ENCODE measurements at regions not wholly inside any gene's neighbourhood (a gene's known extent, or its start where the extent isn't known, plus 50 kb on each side); places are given as distances from the start of the nearest gene placed in this dataset.

DNA sequence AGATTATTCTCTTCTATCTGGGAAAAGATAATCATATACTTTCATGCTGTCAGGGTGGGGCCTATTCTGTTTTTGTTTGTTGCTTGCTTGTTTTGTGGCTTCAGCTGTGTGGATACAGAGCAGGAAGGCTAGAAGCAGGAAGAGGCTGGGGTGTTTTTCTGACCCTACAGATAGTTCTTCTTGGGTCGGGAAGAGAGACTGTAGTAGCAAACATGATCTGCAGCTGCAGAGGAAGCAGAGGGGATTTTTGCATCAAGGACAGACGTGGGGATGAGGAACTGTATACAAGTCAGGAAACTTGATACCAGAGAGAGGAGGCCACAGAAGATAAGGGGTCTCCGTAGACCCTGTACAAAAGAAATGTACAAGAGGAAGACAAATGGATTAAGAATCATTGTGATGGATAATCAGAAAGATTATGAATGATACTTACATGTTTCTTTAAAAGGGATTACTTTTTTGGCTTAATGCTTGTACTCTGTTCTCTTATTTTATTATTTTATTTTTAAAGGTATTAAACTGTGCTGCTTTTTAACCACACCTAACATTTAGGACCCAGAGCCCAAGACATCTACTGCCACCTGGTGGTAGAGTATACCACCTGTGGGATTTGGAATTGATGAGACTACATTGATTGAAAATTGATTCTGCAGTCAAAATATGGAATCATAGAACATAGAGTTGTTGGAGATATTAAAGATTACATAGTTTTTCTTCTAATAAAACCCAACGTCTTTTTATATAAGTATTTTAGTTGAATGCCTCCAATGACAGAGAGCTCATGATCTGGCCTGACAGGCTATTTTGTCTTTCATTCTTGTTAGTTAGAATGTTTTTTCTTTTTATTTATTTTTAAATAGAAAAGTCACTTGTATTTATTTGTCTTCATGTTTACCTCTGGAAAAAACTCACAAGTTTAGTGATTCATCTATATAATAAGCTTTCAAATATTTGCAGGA, 87.3 kb upstream of the ROPN1 start:
- TF ChIP-seq, protein P1, sequence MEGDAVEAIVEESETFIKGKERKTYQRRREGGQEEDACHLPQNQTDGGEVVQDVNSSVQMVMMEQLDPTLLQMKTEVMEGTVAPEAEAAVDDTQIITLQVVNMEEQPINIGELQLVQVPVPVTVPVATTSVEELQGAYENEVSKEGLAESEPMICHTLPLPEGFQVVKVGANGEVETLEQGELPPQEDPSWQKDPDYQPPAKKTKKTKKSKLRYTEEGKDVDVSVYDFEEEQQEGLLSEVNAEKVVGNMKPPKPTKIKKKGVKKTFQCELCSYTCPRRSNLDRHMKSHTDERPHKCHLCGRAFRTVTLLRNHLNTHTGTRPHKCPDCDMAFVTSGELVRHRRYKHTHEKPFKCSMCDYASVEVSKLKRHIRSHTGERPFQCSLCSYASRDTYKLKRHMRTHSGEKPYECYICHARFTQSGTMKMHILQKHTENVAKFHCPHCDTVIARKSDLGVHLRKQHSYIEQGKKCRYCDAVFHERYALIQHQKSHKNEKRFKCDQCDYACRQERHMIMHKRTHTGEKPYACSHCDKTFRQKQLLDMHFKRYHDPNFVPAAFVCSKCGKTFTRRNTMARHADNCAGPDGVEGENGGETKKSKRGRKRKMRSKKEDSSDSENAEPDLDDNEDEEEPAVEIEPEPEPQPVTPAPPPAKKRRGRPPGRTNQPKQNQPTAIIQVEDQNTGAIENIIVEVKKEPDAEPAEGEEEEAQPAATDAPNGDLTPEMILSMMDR (IDR thresholded peaks at IDR 0.05) = peak in 5 of 7 experiments; percentile 32 to 80 (median 56)
- TF ChIP-seq POLR2AphosphoS5 (IDR thresholded peaks at IDR 0.05) = no peak

All from stomach (tissue), 4 donors.